ENCODE measurements at regions not wholly inside any gene's neighbourhood (a gene's known extent, or its start where the extent isn't known, plus 50 kb on each side); places are given as distances from the start of the nearest gene placed in this dataset.
A peak's percentile ranks its signal among the peaks of the same experiment; 100 is the strongest.

DNA sequence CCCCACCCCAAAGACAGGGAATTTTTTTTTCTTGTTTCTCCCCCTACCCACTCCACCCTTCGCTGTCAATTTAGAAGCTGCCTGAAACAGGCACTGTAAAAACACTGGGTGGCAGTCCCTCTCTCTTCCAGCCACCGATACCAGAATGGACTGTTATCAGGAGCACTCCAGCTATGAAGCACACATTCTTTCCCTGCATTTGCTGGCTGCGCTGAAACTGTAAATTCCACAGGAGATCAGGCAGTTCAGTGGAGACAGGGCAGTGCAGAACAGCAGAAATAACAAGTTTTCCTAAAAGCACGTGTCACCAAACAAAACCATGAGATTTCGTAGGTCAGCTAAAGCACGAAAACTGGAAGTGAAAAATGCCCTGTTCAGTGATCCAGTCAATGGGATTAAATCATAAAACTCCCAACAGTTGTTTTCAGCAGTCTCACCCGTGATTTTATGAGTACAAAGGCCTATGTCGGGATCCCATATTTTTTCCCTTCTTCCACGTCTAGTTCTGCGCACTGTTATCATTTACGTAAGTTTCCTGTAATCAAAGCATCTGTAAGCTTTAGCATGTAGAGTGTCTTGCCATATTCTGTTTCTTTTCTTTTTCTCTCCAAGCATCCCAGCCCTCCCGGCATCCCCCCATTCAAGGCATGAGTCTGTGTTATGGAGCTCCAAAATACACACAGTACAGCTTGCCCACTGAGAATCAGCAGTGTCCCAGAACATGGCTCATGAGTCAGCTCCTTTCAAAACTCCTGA, 359.9 kb upstream of the EPHA7 start:
- TF ChIP-seq CTCF (conservative IDR thresholded peaks at IDR 0.05 in 1 of 2, IDR thresholded peaks at IDR 0.05 in 1 of 2; ENCODE audit: low read depth in 1 of 2, low read length in 2 of 2) (peak in 1 of 2 donors; percentile 33), EZH2 (IDR thresholded peaks at IDR 0.05; ENCODE audit: low read length, missing control alignments) (no peak)
